Lower leg skin (tissue), 3 donors: ENCODE measurements at regions not wholly inside any gene's neighbourhood (a gene's known extent, or its start where the extent isn't known, plus 50 kb on each side); places are given as distances from the start of the nearest gene placed in this dataset.

Experiments used
- CTCF ChIP-seq, 3 donors: fragments of 450-650 bp; IDR thresholded peaks; one replicate each; pipeline ENCODE4 v1.5.1; 2016; ENCODE audit warnings: antibody characterized with exemption in 3 of 3, mild to moderate bottlenecking in 3 of 3, moderate library complexity in 2 of 3
- POLR2A ChIP-seq, 2 donors: fragments of 450-650 bp; IDR thresholded peaks; one replicate each; pipeline ENCODE4 v1.6.1; 2016 to 2017; ENCODE audit warnings: antibody characterized with exemption in 2 of 2, mild to moderate bottlenecking in 1 of 2, moderate library complexity in 1 of 2

GRCh38 chrX:126982158-126982557 is 162.6 kb downstream of the PRR32 start:
- TF ChIP-seq CTCF (IDR thresholded peaks at IDR 0.05) (no peak), POLR2A (IDR thresholded peaks at IDR 0.05) (no peak)
